HL-60 (cell line): ENCODE measurements at regions not wholly inside any gene's neighbourhood (a gene's known extent, or its start where the extent isn't known, plus 50 kb on each side); places are given as distances from the start of the nearest gene placed in this dataset.

Source experiments
- DNase-seq, 2 experiments: peaks; one replicate each; pipeline ENCODE4 v3.0.0-alpha.2; 2010 to 2020; ENCODE audit warnings: low read depth in 1 of 2, low spot score in 1 of 2
- H3K27ac ChIP-seq: fragments of 250-450 bp; sonication (Bioruptor Pico); replicated peaks from 2 replicates; pipeline ENCODE4 v1.5.1; 2020; ENCODE audit warnings: mild to moderate bottlenecking, moderate library complexity
- H3K27me3 ChIP-seq: fragments of 250-450 bp; sonication (Bioruptor Pico); 2 replicates; pipeline ENCODE4 v1.5.1; 2021; ENCODE audit warnings: mild to moderate bottlenecking, moderate library complexity; ENCODE audit not compliant: insufficient read depth, poor library complexity, severe bottlenecking
- H3K4me3 ChIP-seq: replicated peaks from 2 replicates; pipeline ENCODE4 v1.5.1; 2011; ENCODE audit warnings: mild to moderate bottlenecking, control low read depth, low read length; ENCODE audit not compliant: insufficient read depth
- CTCF ChIP-seq: IDR thresholded peaks from one replicate; pipeline ENCODE4 v1.5.1; 2011; ENCODE audit warnings: low read length, control low read depth, inconsistent platforms; ENCODE audit not compliant: insufficient read depth
- GABPA ChIP-seq: IDR thresholded peaks from 2 replicates; pipeline ENCODE4 v1.6.1; 2012; ENCODE audit warnings: low read depth
- POLR2AphosphoS5 ChIP-seq: IDR thresholded peaks from 2 replicates; pipeline ENCODE4 v1.6.1; 2012; ENCODE audit warnings: low read depth
- REST ChIP-seq: IDR thresholded peaks from 2 replicates; pipeline ENCODE4 v1.6.1; 2012; ENCODE audit warnings: low read depth; ENCODE audit not compliant: insufficient replicate concordance
- SPI1 ChIP-seq: IDR thresholded peaks from 2 replicates; pipeline ENCODE4 v1.6.1; 2012; ENCODE audit warnings: low read depth, mild to moderate bottlenecking, borderline replicate concordance

GRCh38 chrX:758917-759316, 128.3 kb downstream of the SHOX start:
- TF ChIP-seq CTCF = no peak
- Histone ChIP-seq H3K4me3 (no peak overlapping the region), H3K27ac (no peak overlapping the region), H3K27me3 (no peaks in the 10 kb centered on the region)
- DNase-seq = no peak

- no peak for TF ChIP-seq GABPA
- no peak for TF ChIP-seq POLR2AphosphoS5
- TF ChIP-seq SPI1 = no peak
- no peak for TF ChIP-seq CTCF
- no peak for TF ChIP-seq REST
- Histone ChIP-seq H3K27me3 (no peaks in the 10 kb centered on the region), H3K27ac (no peak overlapping the region), H3K4me3 (no peak overlapping the region)
- DNase-seq = no peak
These were observed 120.2 kb downstream of the SHOX start for GRCh38 chrX:750812-751211.

- no peak overlapping the region for H3K27ac ChIP-seq
- H3K27me3 ChIP-seq = no peaks in the 10 kb centered on the region
- DNase-seq = no peak
- TF ChIP-seq REST (no peak), CTCF (no peak), SPI1 (no peak), POLR2AphosphoS5 (no peak), GABPA (no peak)
- H3K4me3 ChIP-seq = no peak overlapping the region
These were observed 119.7 kb downstream of the SHOX start for GRCh38 chrX:750263-750662.

GRCh38 chrX:747176-747575, 116.6 kb downstream of the SHOX start:
- Histone ChIP-seq H3K27ac (no peak overlapping the region), H3K4me3 (no peak overlapping the region), H3K27me3 (no peaks in the 10 kb centered on the region)
- TF ChIP-seq CTCF = no peak
- TF ChIP-seq REST = no peak
- no peak for TF ChIP-seq SPI1
- no peak for TF ChIP-seq POLR2AphosphoS5
- no peak for TF ChIP-seq GABPA
- no peak for DNase-seq
